Gastrocnemius medialis (tissue), 4 donors: ENCODE measurements at regions not wholly inside any gene's neighbourhood (a gene's known extent, or its start where the extent isn't known, plus 50 kb on each side); places are given as distances from the start of the nearest gene placed in this dataset.

Experiments
- ATAC-seq, 2 donors: fragments of 150-250 bp; one replicate each; pipeline ENCODE4 v1.9.1; 2016
- DNase-seq, 2 donors: peaks; one replicate each; pipeline ENCODE4 v3.0.0-alpha.2; 2019
- H3K27ac ChIP-seq, 4 donors: fragments of 200-600 bp; sonication (generic); 1 replicate in 1 of 4; 2 replicates in 3 of 4; pipeline ENCODE4 v1.5.1; 2016 to 2018; ENCODE audit warnings: mild to moderate bottlenecking in 2 of 4, moderate library complexity in 1 of 4
- H3K27me3 ChIP-seq, 3 donors: fragments of 200-600 bp; sonication (generic) in 2 of 3; 1 replicate in 1 of 3; 2 replicates in 2 of 3; pipeline versions ENCODE4 v1.5.1 to v1.6.0; 2016 to 2019; ENCODE audit warnings: mild to moderate bottlenecking in 1 of 3, moderate library complexity in 1 of 3
- H3K36me3 ChIP-seq, 2 donors: fragments of 200-600 bp; sonication (generic) in 1 of 2; one replicate each; pipeline ENCODE4 v1.5.1; 2017 to 2018
- H3K4me1 ChIP-seq, 2 donors: fragments of 200-600 bp; sonication (generic) in 1 of 2; one replicate each; pipeline ENCODE4 v1.5.1; 2016 to 2017; ENCODE audit warnings: mild to moderate bottlenecking in 2 of 2
- H3K4me3 ChIP-seq, 4 donors: fragments of 200-600 bp; sonication (generic) in 3 of 4; 1 replicate in 1 of 4; 2 replicates in 3 of 4; pipeline ENCODE4 v1.5.1; 2016 to 2019; ENCODE audit warnings: mild to moderate bottlenecking in 2 of 4
- H3K9me3 ChIP-seq, 3 donors: fragments of 200-600 bp; sonication (generic) in 2 of 3; 1 replicate in 1 of 3; 2 replicates in 2 of 3; pipeline ENCODE4 v1.5.1; 2016 to 2019
- CTCF ChIP-seq, 5 experiments: fragments of 450-650 bp in 3 of 5; fragments of 200-600 bp in 2 of 5; sonication (generic) in 2 of 5; IDR thresholded peaks in 4 of 5; conservative IDR thresholded peaks in 1 of 5; 1 replicate in 4 of 5; 2 replicates in 1 of 5; pipeline ENCODE4 v1.5.1; 2016 to 2019; ENCODE audit warnings: antibody characterized with exemption in 5 of 5, mild to moderate bottlenecking in 3 of 5, moderate library complexity in 3 of 5
- POLR2A ChIP-seq, 2 donors: fragments of 450-650 bp; IDR thresholded peaks; one replicate each; pipeline ENCODE4 v1.6.1; 2017; ENCODE audit warnings: antibody characterized with exemption in 2 of 2, mild to moderate bottlenecking in 2 of 2, moderate library complexity in 2 of 2
- in situ Hi-C, 4 donors: fragments of 200-750 bp; cut with MboI; loops; one replicate each; pipeline versions ENCODE4 v1.15.0 to v1.8.0; 2017; ENCODE audit warnings: low sequenced_read_pairs in 4 of 4
- intact Hi-C: fragments of 100-400 bp; cut with DNase I; formaldehyde crosslinking; loops from one replicate; pipeline ENCODE4 v1.15.1; 2023; ENCODE audit warnings: low total_unique reads

- TF ChIP-seq POLR2A (IDR thresholded peaks at IDR 0.05) (no peak), CTCF (IDR thresholded peaks at IDR 0.05 in 4 of 5, conservative IDR thresholded peaks at IDR 0.05 in 1 of 5) (no peak)
- in situ Hi-C loops = no loop called here
- peak; percentile 70 to 74 for ATAC-seq
Observed at GRCh38 chr20:11445891-11446290, 471.8 kb upstream of the BTBD3 start.

GRCh38 chr20:11447371-11448100 lies 470.2 kb upstream of the BTBD3 start:
- Histone ChIP-seq H3K4me3 (no peak overlapping the region), H3K27me3 (no peaks in the 10 kb centered on the region), H3K27ac (no peak overlapping the region), H3K36me3 (no peaks in the 10 kb centered on the region), H3K9me3 (no peaks in the 10 kb centered on the region), H3K4me1 (peaks cover 19 to 39% of the 10 kb centered on the region in 2 donors)
- DNase-seq (no peak), ATAC-seq (no peak)
- no peak for TF ChIP-seq POLR2A (IDR thresholded peaks at IDR 0.05)
- no peak for TF ChIP-seq CTCF (IDR thresholded peaks at IDR 0.05 in 4 of 5, conservative IDR thresholded peaks at IDR 0.05 in 1 of 5)
- in situ Hi-C loops (no loop called here), intact Hi-C loops (no loop called here)

More at GRCh38 chr20:11445891-11446290, 471.8 kb upstream of the BTBD3 start:
- no peak overlapping the region for H3K4me3 ChIP-seq
- intact Hi-C loops = no loop called here
- peaks cover 14 to 25% of the 10 kb centered on the region in 2 donors for H3K4me1 ChIP-seq
- peak overlapping the region in 1 of 4 donors; percentile 45 for H3K27ac ChIP-seq
- H3K9me3 ChIP-seq = no peaks in the 10 kb centered on the region
- no peaks in the 10 kb centered on the region for H3K27me3 ChIP-seq
- no peaks in the 10 kb centered on the region for H3K36me3 ChIP-seq
- DNase-seq = no peak

- in situ Hi-C loops (no loop called here), intact Hi-C loops (no loop called here)
- H3K9me3 ChIP-seq = no peaks in the 10 kb centered on the region
- no peak for TF ChIP-seq CTCF (IDR thresholded peaks at IDR 0.05 in 4 of 5, conservative IDR thresholded peaks at IDR 0.05 in 1 of 5)
- TF ChIP-seq POLR2A (IDR thresholded peaks at IDR 0.05) = no peak
- H3K27ac ChIP-seq = no peak overlapping the region
- H3K4me1 ChIP-seq = peaks cover 25 to 43% of the 10 kb centered on the region in 2 donors
- H3K4me3 ChIP-seq = no peak overlapping the region
- H3K36me3 ChIP-seq = no peaks in the 10 kb centered on the region
- H3K27me3 ChIP-seq = no peaks in the 10 kb centered on the region
- ATAC-seq (no peak), DNase-seq (no peak)
Observed at GRCh38 chr20:11448554-11448953, 469.1 kb upstream of the BTBD3 start.

GRCh38 chr20:11451793-11452291 lies 465.9 kb upstream of the BTBD3 start:
- ATAC-seq (peak; percentile 88), DNase-seq (peak; percentile 22 to 44)
- H3K4me3 ChIP-seq = no peak overlapping the region
- no peaks in the 10 kb centered on the region for H3K27me3 ChIP-seq
- no peaks in the 10 kb centered on the region for H3K9me3 ChIP-seq
- no peaks in the 10 kb centered on the region for H3K36me3 ChIP-seq
- H3K27ac ChIP-seq = peak overlapping the region; percentile 40 to 75 (median 74)
- in situ Hi-C loops = no loop called here
- intact Hi-C loops = no loop called here
- no peak for TF ChIP-seq POLR2A (IDR thresholded peaks at IDR 0.05)
- TF ChIP-seq CTCF (IDR thresholded peaks at IDR 0.05 in 4 of 5, conservative IDR thresholded peaks at IDR 0.05 in 1 of 5) = no peak
- peaks cover 11 to 19% of the 10 kb centered on the region in 2 donors for H3K4me1 ChIP-seq
